ENCODE measurements at regions not wholly inside any gene's neighbourhood (a gene's known extent, or its start where the extent isn't known, plus 50 kb on each side); places are given as distances from the start of the nearest gene placed in this dataset.
A peak's percentile ranks its signal among the peaks of the same experiment; 100 is the strongest.
"Not testable (repeated sequence)": the region's sequence is repeated elsewhere in the genome, so short reads cannot be mapped to it uniquely, and the experiment has no call there.

GRCh38 chr5:15096686-15097085, 225.1 kb upstream of the ANKH start:
- DNase-seq (ENCODE audit: low spot score), result not testable (repeated sequence)

GRCh38 chr5:15092801-15093200, 221.2 kb upstream of the ANKH start:
- DNase-seq (ENCODE audit: low spot score), result no peak

- DNase-seq (ENCODE audit: low spot score), result no peak
Observed at GRCh38 chr5:15085671-15086070, 214.1 kb upstream of the ANKH start.

- no peak for DNase-seq (ENCODE audit: low spot score)
Observed at GRCh38 chr5:15082096-15082495, 210.5 kb upstream of the ANKH start.

- no peak for DNase-seq (ENCODE audit: low spot score)
Observed at GRCh38 chr5:15080219-15080618, 208.6 kb upstream of the ANKH start.

GRCh38 chr5:15079566-15079965, 208.0 kb upstream of the ANKH start:
- DNase-seq (ENCODE audit: low spot score), result no peak

GRCh38 chr5:15074651-15075050, 203.1 kb upstream of the ANKH start:
- DNase-seq (ENCODE audit: low spot score), result no peak

GRCh38 chr5:15073453-15073852, 201.9 kb upstream of the ANKH start:
- DNase-seq (ENCODE audit: low spot score), result peak; percentile 5

- DNase-seq (ENCODE audit: low spot score), result no peak
Observed at GRCh38 chr5:15070907-15071306, 199.3 kb upstream of the ANKH start.

GRCh38 chr5:15069407-15069905, 197.9 kb upstream of the ANKH start:
- DNase-seq (ENCODE audit: low spot score), result no peak

GRCh38 chr5:15065091-15065490, 193.5 kb upstream of the ANKH start:
- no peak for DNase-seq (ENCODE audit: low spot score)

- no peak for DNase-seq (ENCODE audit: low spot score)
Observed at GRCh38 chr5:15064396-15064795, 192.8 kb upstream of the ANKH start.

GRCh38 chr5:15056988-15057592, 185.5 kb upstream of the ANKH start:
- no peak for DNase-seq (ENCODE audit: low spot score)

GRCh38 chr5:15044521-15044920, 172.9 kb upstream of the ANKH start:
- DNase-seq (ENCODE audit: low spot score), result no peak

GRCh38 chr5:15037247-15037908, 165.8 kb upstream of the ANKH start:
- no peak for DNase-seq (ENCODE audit: low spot score)

- DNase-seq (ENCODE audit: low spot score), result no peak
Observed at GRCh38 chr5:15034379-15034778, 162.8 kb upstream of the ANKH start.

- DNase-seq (ENCODE audit: low spot score), result no peak
Observed at GRCh38 chr5:15031180-15031579, 159.6 kb upstream of the ANKH start.

GRCh38 chr5:15027764-15028163, 156.2 kb upstream of the ANKH start:
- no peak for DNase-seq (ENCODE audit: low spot score)

- no peak for DNase-seq (ENCODE audit: low spot score)
Observed at GRCh38 chr5:15026944-15027343, 155.4 kb upstream of the ANKH start.

- no peak for DNase-seq (ENCODE audit: low spot score)
Observed at GRCh38 chr5:15026011-15026893, 154.7 kb upstream of the ANKH start.

- no peak for DNase-seq (ENCODE audit: low spot score)
Observed at GRCh38 chr5:15023846-15024245, 152.3 kb upstream of the ANKH start.

- DNase-seq (ENCODE audit: low spot score), result no peak
Observed at GRCh38 chr5:15023266-15023665, 151.7 kb upstream of the ANKH start.
